Gastroesophageal sphincter (tissue), 3 donors: ENCODE measurements at regions not wholly inside any gene's neighbourhood (a gene's known extent, or its start where the extent isn't known, plus 50 kb on each side); places are given as distances from the start of the nearest gene placed in this dataset.

Source experiments
- CTCF ChIP-seq, 4 experiments: fragments of 200-600 bp in 2 of 4; fragments of 450-650 bp in 2 of 4; sonication (generic) in 1 of 4; IDR thresholded peaks; one replicate each; pipeline ENCODE4 v1.5.1; 2017 to 2019; ENCODE audit warnings: antibody characterized with exemption in 4 of 4, mild to moderate bottlenecking in 2 of 4, moderate library complexity in 2 of 4
- POLR2A ChIP-seq, 2 donors: fragments of 450-650 bp; IDR thresholded peaks; one replicate each; pipeline ENCODE4 v1.6.1; 2017; ENCODE audit warnings: antibody characterized with exemption in 2 of 2, mild to moderate bottlenecking in 2 of 2, moderate library complexity in 1 of 2
- POLR2AphosphoS5 ChIP-seq: sonication (generic); formaldehyde crosslinking; IDR thresholded peaks from one replicate; pipeline ENCODE4 v1.6.1; 2017; ENCODE audit warnings: antibody characterized with exemption

- TF ChIP-seq CTCF (IDR thresholded peaks at IDR 0.05) (no peak), POLR2A (IDR thresholded peaks at IDR 0.05) (no peak), POLR2AphosphoS5 (no peak)
These were observed 119.1 kb upstream of the GALNT2 start for GRCh38 chr1:229947968-229948367.
